Smooth muscle cell (in vitro differentiated cells): ENCODE measurements at regions not wholly inside any gene's neighbourhood (a gene's known extent, or its start where the extent isn't known, plus 50 kb on each side); places are given as distances from the start of the nearest gene placed in this dataset.

Experiments used
- DNase-seq: peaks from one replicate; lab custom pipeline; 2025; ENCODE audit not compliant: unreplicated experiment; lab: John Stamatoyannopoulos, UW
- H2AFZ ChIP-seq: fragments of 200-600 bp; sonication (generic); 2 replicates; pipeline ENCODE4 v1.6.0; 2016; ENCODE audit warnings: antibody characterized with exemption, low read depth, mild to moderate bottlenecking
- H3F3A ChIP-seq: fragments of 200-600 bp; sonication (generic); 2 replicates; pipeline ENCODE4 v1.6.0; 2017; ENCODE audit warnings: antibody characterized with exemption, low read depth
- H3K27ac ChIP-seq: fragments of 200-600 bp; sonication (generic); 2 replicates; pipeline ENCODE4 v1.5.1; 2016; ENCODE audit warnings: low read depth, mild to moderate bottlenecking
- H3K27me3 ChIP-seq: fragments of 200-600 bp; sonication (generic); 2 replicates; pipeline ENCODE4 v1.6.1; 2016; ENCODE audit warnings: low read depth, mild to moderate bottlenecking
- H3K36me3 ChIP-seq: fragments of 200-600 bp; sonication (generic); 2 replicates; pipeline ENCODE4 v1.5.1; 2016; ENCODE audit warnings: low read depth
- H3K4me1 ChIP-seq: fragments of 200-600 bp; sonication (generic); 2 replicates; pipeline ENCODE4 v1.5.1; 2016; ENCODE audit warnings: low read depth
- H3K4me2 ChIP-seq: fragments of 200-600 bp; sonication (generic); 2 replicates; pipeline ENCODE4 v1.6.0; 2016; ENCODE audit warnings: mild to moderate bottlenecking
- H3K4me3 ChIP-seq: fragments of 200-600 bp; sonication (generic); 2 replicates; pipeline ENCODE4 v1.5.1; 2016; ENCODE audit warnings: mild to moderate bottlenecking
- H3K79me2 ChIP-seq: fragments of 200-600 bp; sonication (generic); 2 replicates; pipeline ENCODE4 v1.6.0; 2016; ENCODE audit warnings: low read depth, mild to moderate bottlenecking
- H3K9ac ChIP-seq: fragments of 200-600 bp; sonication (generic); 2 replicates; pipeline ENCODE4 v1.6.0; 2016; ENCODE audit warnings: low read depth
- H3K9me3 ChIP-seq: fragments of 200-600 bp; sonication (generic); replicated peaks from 2 replicates; pipeline ENCODE4 v1.5.1; 2016; ENCODE audit warnings: low read depth
- H4K20me1 ChIP-seq: fragments of 200-600 bp; sonication (generic); 2 replicates; pipeline ENCODE4 v1.6.0; 2016; ENCODE audit warnings: low read depth
- CTCF ChIP-seq: fragments of 200-600 bp; sonication (generic); IDR thresholded peaks from 2 replicates; pipeline ENCODE4 v1.5.1; 2017; ENCODE audit warnings: borderline replicate concordance, mild to moderate bottlenecking, antibody characterized with exemption; ENCODE audit not compliant: insufficient read depth, poor library complexity, severe bottlenecking
- WGBS: methylation state at CpG from one replicate; pipeline ENCODE4 v1.1.7; 2016; ENCODE audit warnings: low lambda C conversion rate; 5-methylcytosine and 5-hydroxymethylcytosine counted together

- Histone ChIP-seq H3F3A (peaks cover 7% of the 10 kb centered on the region), H3K27me3 (no peaks in the 10 kb centered on the region), H3K27ac (no peak overlapping the region), H4K20me1 (no peaks in the 10 kb centered on the region), H3K36me3 (no peaks in the 10 kb centered on the region), H3K4me1 (peaks cover 18% of the 10 kb centered on the region), H3K9me3 (no peaks in the 10 kb centered on the region), H3K9ac (no peak overlapping the region), H3K4me3 (no peak overlapping the region), H3K4me2 (no peak overlapping the region), H2AFZ (no peak overlapping the region), H3K79me2 (no peaks in the 10 kb centered on the region)
- TF ChIP-seq CTCF: no peak
- DNase-seq: no peak
- 88% methylated on average over 2 of the region's 2 CpGs for WGBS
These were observed 114.6 kb upstream of the CD180 start for GRCh38 chr5:67311208-67311607.

- no peak overlapping the region for H3K27ac ChIP-seq
- no peak overlapping the region for H3K4me2 ChIP-seq
- H3K4me3 ChIP-seq: no peak overlapping the region
- no peak overlapping the region for H3K9ac ChIP-seq
- no peaks in the 10 kb centered on the region for H3K27me3 ChIP-seq
- no peak overlapping the region for H2AFZ ChIP-seq
- H3K9me3 ChIP-seq: no peaks in the 10 kb centered on the region
- no peaks in the 10 kb centered on the region for H4K20me1 ChIP-seq
- peaks cover 18% of the 10 kb centered on the region for H3K4me1 ChIP-seq
- H3F3A ChIP-seq: peaks cover 11% of the 10 kb centered on the region
- H3K36me3 ChIP-seq: no peaks in the 10 kb centered on the region
- no peaks in the 10 kb centered on the region for H3K79me2 ChIP-seq
- WGBS: 87% methylated on average over 2 of the region's 2 CpGs
- no peak for TF ChIP-seq CTCF
- no peak for DNase-seq
These were observed 114.1 kb upstream of the CD180 start for GRCh38 chr5:67310740-67311139.

- Histone ChIP-seq H4K20me1 (no peaks in the 10 kb centered on the region), H3K36me3 (no peaks in the 10 kb centered on the region), H3K79me2 (no peaks in the 10 kb centered on the region), H3F3A (peaks cover 11% of the 10 kb centered on the region), H3K4me1 (peaks cover 13% of the 10 kb centered on the region), H2AFZ (no peak overlapping the region), H3K9ac (no peak overlapping the region), H3K4me2 (no peak overlapping the region), H3K4me3 (no peak overlapping the region), H3K27me3 (no peaks in the 10 kb centered on the region), H3K9me3 (no peaks in the 10 kb centered on the region), H3K27ac (no peak overlapping the region)
- WGBS: 87% methylated on average over 1 of the region's 1 CpG
- DNase-seq: no peak
- TF ChIP-seq CTCF: no peak
These were observed 113.6 kb upstream of the CD180 start for GRCh38 chr5:67310169-67310568.

- Histone ChIP-seq H3K36me3 (no peaks in the 10 kb centered on the region), H4K20me1 (no peaks in the 10 kb centered on the region), H3K9me3 (no peaks in the 10 kb centered on the region), H3F3A (peaks cover 11% of the 10 kb centered on the region), H3K79me2 (no peaks in the 10 kb centered on the region), H3K4me3 (no peak overlapping the region), H3K4me2 (no peak overlapping the region), H3K9ac (no peak overlapping the region), H3K4me1 (peaks cover 8% of the 10 kb centered on the region), H3K27ac (no peak overlapping the region), H2AFZ (no peak overlapping the region), H3K27me3 (no peaks in the 10 kb centered on the region)
- no peak for DNase-seq
- WGBS: 91% methylated on average over 3 of the region's 3 CpGs
- TF ChIP-seq CTCF: no peak
These were observed 112.5 kb upstream of the CD180 start for GRCh38 chr5:67308988-67309688.
